Ovary (tissue), 3 donors: ENCODE measurements at regions not wholly inside any gene's neighbourhood (a gene's known extent, or its start where the extent isn't known, plus 50 kb on each side); places are given as distances from the start of the nearest gene placed in this dataset.

ENCODE experiments used
- CTCF ChIP-seq, 3 donors: fragments of 450-650 bp in 2 of 3; fragments of 200-600 bp in 1 of 3; IDR thresholded peaks; one replicate each; pipeline versions ENCODE4 v1.5.1 to v1.8.0; 2016 to 2022; ENCODE audit warnings: antibody characterized with exemption in 3 of 3, mild to moderate bottlenecking in 1 of 3
- EP300 ChIP-seq: sonication (generic); formaldehyde crosslinking; IDR thresholded peaks from one replicate; pipeline ENCODE4 v1.6.1; 2017; ENCODE audit warnings: antibody characterized with exemption
- POLR2A ChIP-seq: fragments of 450-650 bp; IDR thresholded peaks from one replicate; pipeline ENCODE4 v1.6.1; 2017; ENCODE audit warnings: antibody characterized with exemption, mild to moderate bottlenecking, moderate library complexity
- donor health status: DM: no; HTN: no; CAD: no.

GRCh38 chr1:114227059-114227458 is 73.4 kb upstream of the SYT6 start:
- TF ChIP-seq CTCF (IDR thresholded peaks at IDR 0.05) (no peak), POLR2A (no peak), EP300 (no peak)
